Stimulated activated CD8-positive, alpha-beta memory T cell treated with anti-CD3 and anti-CD28 coated beads, Interleukin-4, amount 100 ng/mL, for 48 hours (primary cell): ENCODE measurements at regions not wholly inside any gene's neighbourhood (a gene's known extent, or its start where the extent isn't known, plus 50 kb on each side); places are given as distances from the start of the nearest gene placed in this dataset.

ENCODE experiments used
- DNase-seq: peaks from one replicate; pipeline ENCODE4 v3.0.0-alpha.2; 2020

- DNase-seq = no peak
Observed at GRCh38 chr11:10388101-10388500, 67.0 kb upstream of the AMPD3 start.

GRCh38 chr11:10388574-10388973 is 66.5 kb upstream of the AMPD3 start:
- DNase-seq = no peak

GRCh38 chr11:10390375-10390774 is 64.7 kb upstream of the AMPD3 start:
- no peak for DNase-seq

GRCh38 chr11:10392095-10393079 is 62.7 kb upstream of the AMPD3 start:
- DNase-seq = no peak

- no peak for DNase-seq
Observed at GRCh38 chr11:10394229-10395101, 60.6 kb upstream of the AMPD3 start.

- no peak for DNase-seq
Observed at GRCh38 chr11:10395166-10395897, 59.7 kb upstream of the AMPD3 start.

- DNase-seq = no peak
Observed at GRCh38 chr11:10396771-10397170, 58.3 kb upstream of the AMPD3 start.

- no peak for DNase-seq
Observed at GRCh38 chr11:10397226-10397987, 57.7 kb upstream of the AMPD3 start.

GRCh38 chr11:10398525-10398924 is 56.5 kb upstream of the AMPD3 start:
- DNase-seq = no peak

- no peak for DNase-seq
Observed at GRCh38 chr11:10400856-10401255, 54.2 kb upstream of the AMPD3 start.

GRCh38 chr11:10401256-10401655 is 53.8 kb upstream of the AMPD3 start:
- DNase-seq = no peak

GRCh38 chr11:10401696-10402392 is 53.2 kb upstream of the AMPD3 start:
- no peak for DNase-seq
